Vagina (tissue), 2 donors: ENCODE measurements at regions not wholly inside any gene's neighbourhood (a gene's known extent, or its start where the extent isn't known, plus 50 kb on each side); places are given as distances from the start of the nearest gene placed in this dataset.

ENCODE experiments used
- CTCF ChIP-seq, 3 experiments: fragments of 450-650 bp in 2 of 3; fragments of 200-600 bp in 1 of 3; sonication (generic) in 1 of 3; IDR thresholded peaks; one replicate each; pipeline ENCODE4 v1.5.1; 2017 to 2019; ENCODE audit warnings: antibody characterized with exemption in 3 of 3, mild to moderate bottlenecking in 2 of 3, moderate library complexity in 2 of 3
- POLR2A ChIP-seq, 2 donors: fragments of 450-650 bp; IDR thresholded peaks; one replicate each; pipeline ENCODE4 v1.6.1; 2017; ENCODE audit warnings: antibody characterized with exemption in 2 of 2, mild to moderate bottlenecking in 2 of 2, moderate library complexity in 2 of 2
- POLR2AphosphoS5 ChIP-seq, 2 donors: sonication (generic); formaldehyde crosslinking; IDR thresholded peaks; one replicate each; pipeline ENCODE4 v1.9.0; 2017; ENCODE audit warnings: antibody characterized with exemption in 2 of 2, mild to moderate bottlenecking in 2 of 2, low read depth in 1 of 2; ENCODE audit not compliant: insufficient read depth in 1 of 2

- TF ChIP-seq POLR2AphosphoS5 (IDR thresholded peaks at IDR 0.05; ENCODE audit: insufficient read depth in 1 of 2, low read depth in 1 of 2), result no peak
- TF ChIP-seq CTCF (IDR thresholded peaks at IDR 0.05), result no peak
- TF ChIP-seq POLR2A (IDR thresholded peaks at IDR 0.05), result no peak
These were observed 54.4 kb upstream of the ARID5B start for GRCh38 chr10:61847087-61847486.
